ENCODE measurements at regions not wholly inside any gene's neighbourhood (a gene's known extent, or its start where the extent isn't known, plus 50 kb on each side); places are given as distances from the start of the nearest gene placed in this dataset.
"Not testable (repeated sequence)": the region's sequence is repeated elsewhere in the genome, so short reads cannot be mapped to it uniquely, and the experiment has no call there.

- 71% methylated on average over 4 of the region's 4 CpGs for WGBS (ENCODE audit: insufficient coverage, insufficient replicate concordance, low lambda C conversion rate, missing lambda C conversion rate)
- H3K4me2 ChIP-seq (ENCODE audit: control insufficient read depth, insufficient read depth); ATAC-seq; H3K4me3 ChIP-seq; FAIRE-seq; DNase-seq (ENCODE audit: low read depth, low spot score); H4K20me1 ChIP-seq (ENCODE audit: control insufficient read depth, insufficient read depth); RAD21 ChIA-PET (ENCODE audit: unreplicated experiment); CTCF ChIA-PET; POLR2A ChIA-PET; intact Hi-C loops (cut with micrococcal nuclease; ENCODE audit: unreplicated experiment); in situ Hi-C loops (cut with MboI); H3K27me3 ChIP-seq (replicated peaks in 1 of 2; ENCODE audit: control insufficient read depth in 2 of 2, insufficient read depth in 2 of 2, low read length in 1 of 2); H3K27ac ChIP-seq (ENCODE audit: control insufficient read depth, insufficient read depth); H2AFZ ChIP-seq (ENCODE audit: control insufficient read depth, low read depth, low read length); H3K9ac ChIP-seq (ENCODE audit: control insufficient read depth, insufficient read depth, low read length); H3K4me1 ChIP-seq (ENCODE audit: control insufficient read depth, insufficient read depth, low read length); H3K36me3 ChIP-seq (ENCODE audit: control insufficient read depth in 2 of 2, insufficient read depth in 2 of 2, low read length in 1 of 2); H3K79me2 ChIP-seq (ENCODE audit: control insufficient read depth, insufficient read depth, low read length); H3K9me3 ChIP-seq (replicated peaks; ENCODE audit: control insufficient read depth, insufficient read depth, low read length); BruUV-seq (replicated peaks): not testable (repeated sequence)
- SMC1A ChIA-PET (ENCODE audit: uncharacterized antibody, unreplicated experiment), result interaction anchor here (1.3 to 3.4 kb wide), 3 partner anchors 9 to 55 kb away, joined by 3 to 12 read pairs (median 7); no protein-coding TSS in a partner anchor
- TF ChIP-seq BHLHE40 (IDR thresholded peaks at IDR 0.05; ENCODE audit: borderline replicate concordance in 1 of 2, low read depth in 2 of 2, low read length in 1 of 2), result 0 out of 4 replicates have a peak, but pooled peaks of 1 of the 2 experiments have one; percentile 29
Observed at GRCh38 chr3:152650923-152651322, 184.0 kb upstream of the P2RY1 start.

GRCh38 chr3:152656214-152656971 lies 178.5 kb upstream of the P2RY1 start:
- Histone ChIP-seq H3K4me3 (no peak overlapping the region), H3K9ac (ENCODE audit: control insufficient read depth, insufficient read depth, low read length) (no peak overlapping the region), H3K27ac (ENCODE audit: control insufficient read depth, insufficient read depth) (no peak overlapping the region), H3K4me2 (ENCODE audit: control insufficient read depth, insufficient read depth) (peak overlapping the region; percentile 11; the same call in 1 of the 2 replicates), H3K36me3 (ENCODE audit: control insufficient read depth in 2 of 2, insufficient read depth in 2 of 2, low read length in 1 of 2) (no peaks in the 10 kb centered on the region), H3K27me3 (replicated peaks in 1 of 2; ENCODE audit: control insufficient read depth in 2 of 2, insufficient read depth in 2 of 2, low read length in 1 of 2) (no peaks in the 10 kb centered on the region), H3K4me1 (ENCODE audit: control insufficient read depth, insufficient read depth, low read length) (no peaks in the 10 kb centered on the region), H2AFZ (ENCODE audit: control insufficient read depth, low read depth, low read length) (peak overlapping the region; percentile 72), H4K20me1 (ENCODE audit: control insufficient read depth, insufficient read depth) (no peaks in the 10 kb centered on the region), H3K79me2 (ENCODE audit: control insufficient read depth, insufficient read depth, low read length) (no peaks in the 10 kb centered on the region), H3K9me3 (replicated peaks; ENCODE audit: control insufficient read depth, insufficient read depth, low read length) (peaks cover 3% of the 10 kb centered on the region; the same call in 2 of the 3 replicates)
- ChIA-PET POLR2A (interaction anchor here (0.6 kb wide), 1 partner anchor 541 kb away, joined by 6 read pairs; no protein-coding TSS in a partner anchor), CTCF (no interaction called here), RAD21 (ENCODE audit: unreplicated experiment) (no interaction called here), SMC1A (ENCODE audit: uncharacterized antibody, unreplicated experiment) (interaction anchor here (0.7 to 1.0 kb wide), 3 partner anchors 15 to 61 kb away, joined by 3 to 4 read pairs (median 3); no protein-coding TSS in a partner anchor)
- no peak for DNase-seq (ENCODE audit: low read depth, low spot score)
- intact Hi-C loops (cut with micrococcal nuclease; ENCODE audit: unreplicated experiment) (no loop called here), in situ Hi-C loops (cut with MboI) (no loop called here)
- WGBS (ENCODE audit: insufficient coverage, insufficient replicate concordance, low lambda C conversion rate, missing lambda C conversion rate), result 17% methylated on average over 10 of the region's 10 CpGs
- ATAC-seq, result no peak
- no peak for FAIRE-seq
- no TSS peak for BruUV-seq (replicated peaks)
- TF ChIP-seq GABPA (IDR thresholded peaks at IDR 0.05; ENCODE audit: low read depth) (0 out of 2 replicates have a peak, but pooled peaks have one; percentile 8), MYB (IDR thresholded peaks at IDR 0.05; ENCODE audit: borderline replicate concordance, low read depth, low read length) (no peak)
